Activated naive CD4-positive, alpha-beta T cell treated with anti-CD3 and anti-CD28 coated beads, Interleukin-2, amount 10 ng/mL, durations not matched to agents 7 days and 5 days (primary cell): ENCODE measurements at regions not wholly inside any gene's neighbourhood (a gene's known extent, or its start where the extent isn't known, plus 50 kb on each side); places are given as distances from the start of the nearest gene placed in this dataset.

Experiments used
- CTCF ChIA-PET: fragments of 350-600 bp; sonication (Branson Sonifier 250); formaldehyde crosslinking; loops from one replicate; lab custom pipeline; 2021; ENCODE audit warnings: antibody characterized with exemption; lab: Charles Lee
- DNase-seq: peaks from one replicate; pipeline ENCODE4 v3.0.0-alpha.2; 2020
- H3K27ac Mint-ChIP-seq: one replicate; pipeline ENCODE4 v1.8.0; 2021; ENCODE audit warnings: mild to moderate bottlenecking, moderate library complexity, mixed read lengths
- H3K27me3 Mint-ChIP-seq: one replicate; pipeline ENCODE4 v1.8.0; 2021; ENCODE audit warnings: mild to moderate bottlenecking, mixed read lengths
- H3K36me3 Mint-ChIP-seq: one replicate; pipeline ENCODE4 v1.8.0; 2021; ENCODE audit warnings: mixed read lengths
- H3K4me1 Mint-ChIP-seq: one replicate; pipeline ENCODE4 v1.8.0; 2021; ENCODE audit warnings: mixed read lengths
- H3K4me3 Mint-ChIP-seq: one replicate; pipeline ENCODE4 v1.8.0; 2021; ENCODE audit warnings: mild to moderate bottlenecking, moderate library complexity, mixed read lengths
- H3K9me3 Mint-ChIP-seq: one replicate; pipeline ENCODE4 v1.8.0; 2021; ENCODE audit warnings: mixed read lengths

DNA sequence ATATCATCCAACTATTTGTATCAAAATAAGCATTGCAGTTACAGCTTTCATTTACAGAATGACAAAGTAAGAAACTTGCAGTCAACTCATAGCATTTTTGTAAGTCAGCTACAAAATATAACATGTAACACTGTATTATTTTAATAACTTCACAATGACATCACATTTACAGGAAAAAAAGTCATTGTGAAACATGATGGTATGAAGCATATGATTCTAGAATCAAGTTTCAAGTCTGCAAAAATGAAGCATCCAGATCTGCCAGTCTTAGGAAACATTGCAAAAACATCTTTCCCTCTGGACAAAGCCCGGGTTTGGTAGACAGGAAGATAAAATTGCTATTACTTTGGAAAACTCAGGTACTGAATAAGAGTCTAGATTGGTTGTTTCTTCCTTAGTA lies 263.9 kb upstream of the NT5E start:
- Mint-ChIP-seq H3K36me3 (no peaks in the 10 kb centered on the region), H3K27me3 (no peaks in the 10 kb centered on the region), H3K9me3 (peaks cover 5% of the 10 kb centered on the region), H3K4me3 (no peak overlapping the region), H3K4me1 (no peaks in the 10 kb centered on the region), H3K27ac (no peak overlapping the region)
- CTCF ChIA-PET, result no interaction called here
- DNase-seq, result no peak

DNA sequence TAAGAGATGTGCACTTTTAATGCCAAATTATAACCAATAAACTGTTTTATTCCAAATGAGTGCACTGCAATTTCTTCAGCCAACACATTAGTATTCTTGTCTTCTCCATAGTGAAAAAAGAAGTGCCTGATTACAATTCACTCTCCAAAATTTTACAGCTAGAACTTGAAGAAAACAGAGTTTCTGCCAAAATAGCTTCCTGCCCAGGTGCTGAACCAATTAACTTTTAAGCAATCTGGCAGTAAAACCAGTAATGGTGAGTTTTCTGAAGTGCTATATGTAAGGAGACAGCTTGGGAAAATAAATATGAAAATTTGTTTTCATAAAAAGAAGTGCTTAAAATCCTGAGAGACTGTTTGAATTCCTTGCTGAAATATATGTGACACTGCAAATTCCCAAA lies 266.0 kb upstream of the NT5E start:
- H3K9me3 Mint-ChIP-seq, result no peaks in the 10 kb centered on the region
- no peak overlapping the region for H3K4me3 Mint-ChIP-seq
- H3K36me3 Mint-ChIP-seq, result no peaks in the 10 kb centered on the region
- H3K27me3 Mint-ChIP-seq, result no peaks in the 10 kb centered on the region
- no peak overlapping the region for H3K27ac Mint-ChIP-seq
- H3K4me1 Mint-ChIP-seq, result no peaks in the 10 kb centered on the region
- CTCF ChIA-PET, result no interaction called here
- DNase-seq, result no peak

DNA sequence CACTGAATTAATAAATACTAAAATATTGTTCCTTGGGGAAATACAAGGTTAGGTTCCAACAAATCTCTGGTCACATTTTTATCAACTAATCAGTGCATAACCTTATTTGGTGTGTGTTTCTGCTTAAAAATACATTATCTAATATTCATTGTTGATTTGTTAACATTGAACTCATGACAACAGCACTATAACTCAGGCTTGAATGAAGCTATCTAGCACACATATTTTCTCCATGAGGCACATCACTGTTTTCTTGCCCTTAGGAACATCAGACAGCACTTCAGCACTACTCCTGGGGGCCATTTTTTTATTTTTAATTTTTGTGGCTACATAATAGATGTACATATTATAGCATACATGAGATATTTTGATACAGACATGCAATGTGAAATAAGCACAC lies 277.2 kb upstream of the NT5E start:
- Mint-ChIP-seq H3K27ac (no peak overlapping the region), H3K27me3 (no peaks in the 10 kb centered on the region), H3K9me3 (peaks cover 4% of the 10 kb centered on the region), H3K4me3 (no peak overlapping the region), H3K4me1 (no peaks in the 10 kb centered on the region), H3K36me3 (no peaks in the 10 kb centered on the region)
- DNase-seq, result no peak
- CTCF ChIA-PET, result no interaction called here

DNA sequence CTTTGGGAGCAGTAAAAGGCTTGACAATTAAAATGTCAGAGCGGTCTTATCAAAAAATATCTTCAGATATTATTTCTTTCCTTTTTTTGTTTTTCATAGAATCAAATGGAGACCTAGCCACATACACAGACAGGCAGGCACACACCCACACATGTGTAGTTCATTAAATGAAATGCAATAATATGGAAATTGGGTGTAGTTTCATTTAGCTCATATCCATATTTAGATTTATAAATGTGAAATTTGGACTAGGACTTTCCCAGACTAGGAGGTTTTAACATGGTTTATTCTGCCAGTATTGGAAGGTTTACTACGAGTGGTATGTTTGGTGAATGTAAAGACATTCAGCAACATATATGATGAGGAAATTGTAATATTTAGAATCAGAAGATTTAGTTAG lies 277.7 kb upstream of the NT5E start:
- CTCF ChIA-PET, result no interaction called here
- Mint-ChIP-seq H3K9me3 (peaks cover 4% of the 10 kb centered on the region), H3K4me1 (no peaks in the 10 kb centered on the region), H3K27me3 (no peaks in the 10 kb centered on the region), H3K36me3 (no peaks in the 10 kb centered on the region), H3K4me3 (no peak overlapping the region), H3K27ac (no peak overlapping the region)
- DNase-seq, result no peak

DNA sequence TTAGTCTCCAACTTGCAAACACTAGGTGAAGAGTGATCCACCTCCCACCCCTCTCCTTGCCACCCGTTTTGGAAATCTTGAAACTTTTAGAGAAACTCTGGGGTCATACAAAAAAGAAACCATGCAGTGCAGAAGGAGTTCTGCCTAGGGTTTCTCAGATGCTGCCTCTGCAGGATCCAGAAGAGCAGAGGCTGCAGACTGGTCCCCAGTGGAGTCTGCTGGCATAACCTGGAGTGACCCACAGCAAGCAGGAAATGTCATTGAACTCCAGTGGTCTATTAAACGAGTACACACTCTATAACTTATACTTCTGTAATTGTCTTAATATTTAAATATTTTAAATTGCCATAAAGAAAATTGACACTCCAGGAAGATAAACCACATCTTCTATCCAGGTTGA lies 280.7 kb upstream of the NT5E start:
- DNase-seq, result no peak
- peaks cover under 1% of the 10 kb centered on the region for H3K9me3 Mint-ChIP-seq
- H3K4me3 Mint-ChIP-seq, result no peak overlapping the region
- no peaks in the 10 kb centered on the region for H3K27me3 Mint-ChIP-seq
- no peaks in the 10 kb centered on the region for H3K4me1 Mint-ChIP-seq
- H3K36me3 Mint-ChIP-seq, result no peaks in the 10 kb centered on the region
- no peak overlapping the region for H3K27ac Mint-ChIP-seq
- CTCF ChIA-PET, result no interaction called here

GRCh38 chr6:85168146-85168545 lies 281.7 kb upstream of the NT5E start:
- no peaks in the 10 kb centered on the region for H3K4me1 Mint-ChIP-seq
- no peaks in the 10 kb centered on the region for H3K36me3 Mint-ChIP-seq

GRCh38 chr6:85166114-85166741 lies 283.7 kb upstream of the NT5E start:
- Mint-ChIP-seq H3K36me3 (no peaks in the 10 kb centered on the region), H3K4me1 (no peaks in the 10 kb centered on the region), H3K9me3 (no peaks in the 10 kb centered on the region), H3K4me3 (no peak overlapping the region), H3K27me3 (no peaks in the 10 kb centered on the region), H3K27ac (no peak overlapping the region)
- CTCF ChIA-PET, result no interaction called here
- DNase-seq, result no peak

More at GRCh38 chr6:85168146-85168545, 281.7 kb upstream of the NT5E start:
- DNase-seq, result no peak
- no peaks in the 10 kb centered on the region for H3K9me3 Mint-ChIP-seq
- CTCF ChIA-PET, result no interaction called here
- H3K27ac Mint-ChIP-seq, result no peak overlapping the region
- H3K27me3 Mint-ChIP-seq, result no peaks in the 10 kb centered on the region
- H3K4me3 Mint-ChIP-seq, result no peak overlapping the region

DNA sequence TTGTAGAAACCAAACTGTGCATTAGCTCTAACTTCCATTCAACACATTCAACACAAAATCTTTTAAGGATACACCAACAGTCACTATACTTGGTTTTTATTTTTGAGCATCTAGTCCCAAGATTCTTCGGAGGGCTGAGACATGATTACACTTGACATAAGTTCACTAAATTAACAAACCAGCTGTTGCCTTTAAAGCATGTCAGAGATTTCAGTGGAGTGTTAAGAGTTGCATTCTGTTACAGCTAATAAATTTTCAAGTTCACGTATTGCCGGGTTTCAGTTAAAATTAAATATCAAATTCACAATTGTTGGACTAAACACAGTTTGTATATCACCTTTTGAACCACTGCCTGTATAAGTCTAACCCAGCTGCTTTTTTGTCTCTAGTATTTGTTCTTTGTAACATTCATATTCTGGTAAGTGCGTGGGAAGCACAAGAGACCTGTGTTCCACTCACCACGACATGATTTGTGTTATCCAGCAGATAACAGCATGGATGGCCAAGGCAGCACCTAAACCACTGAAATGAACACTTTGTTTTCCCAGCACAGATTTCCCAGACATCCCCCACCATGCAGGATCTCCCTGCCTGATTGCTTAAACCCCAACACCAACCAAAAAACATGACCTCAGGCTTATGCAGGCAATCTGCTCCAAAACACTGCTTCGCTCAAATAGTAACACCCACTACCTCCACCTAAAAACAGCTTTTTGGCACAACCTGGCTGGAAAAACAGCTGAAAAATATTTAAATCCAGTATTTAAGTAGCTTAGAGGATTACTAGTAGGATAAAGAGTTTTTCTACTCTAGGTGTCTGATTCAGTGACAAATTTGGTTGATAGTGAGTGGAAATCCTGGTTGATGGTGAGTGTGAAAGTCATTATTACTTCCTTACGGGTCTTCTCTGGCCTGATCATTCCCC lies 286.5 kb upstream of the NT5E start:
- Mint-ChIP-seq H3K9me3 (no peaks in the 10 kb centered on the region), H3K27me3 (no peaks in the 10 kb centered on the region), H3K36me3 (no peaks in the 10 kb centered on the region), H3K4me3 (no peak overlapping the region), H3K27ac (no peak overlapping the region), H3K4me1 (no peaks in the 10 kb centered on the region)
- DNase-seq, result no peak
- CTCF ChIA-PET, result no interaction called here

GRCh38 chr6:85157311-85157710 lies 292.6 kb upstream of the NT5E start:
- peaks cover 1% of the 10 kb centered on the region for H3K9me3 Mint-ChIP-seq
- DNase-seq, result no peak
- no peaks in the 10 kb centered on the region for H3K4me1 Mint-ChIP-seq
- no peaks in the 10 kb centered on the region for H3K27me3 Mint-ChIP-seq
- H3K4me3 Mint-ChIP-seq, result no peak overlapping the region
- H3K36me3 Mint-ChIP-seq, result no peaks in the 10 kb centered on the region
- CTCF ChIA-PET, result no interaction called here
- H3K27ac Mint-ChIP-seq, result no peak overlapping the region

GRCh38 chr6:85143676-85144075 lies 306.2 kb upstream of the NT5E start:
- CTCF ChIA-PET, result no interaction called here
- no peaks in the 10 kb centered on the region for H3K27me3 Mint-ChIP-seq
- DNase-seq, result no peak

GRCh38 chr6:85137865-85138264 lies 312.0 kb upstream of the NT5E start:
- Mint-ChIP-seq H3K4me1 (no peaks in the 10 kb centered on the region), H3K4me3 (no peak overlapping the region), H3K9me3 (no peaks in the 10 kb centered on the region), H3K36me3 (no peaks in the 10 kb centered on the region), H3K27me3 (no peaks in the 10 kb centered on the region), H3K27ac (no peak overlapping the region)
- DNase-seq, result no peak
- CTCF ChIA-PET, result no interaction called here

More at GRCh38 chr6:85143676-85144075, 306.2 kb upstream of the NT5E start:
- H3K4me3 Mint-ChIP-seq, result no peak overlapping the region
- H3K36me3 Mint-ChIP-seq, result no peaks in the 10 kb centered on the region
- peaks cover 3% of the 10 kb centered on the region for H3K9me3 Mint-ChIP-seq
- H3K27ac Mint-ChIP-seq, result no peak overlapping the region
- H3K4me1 Mint-ChIP-seq, result no peaks in the 10 kb centered on the region

DNA sequence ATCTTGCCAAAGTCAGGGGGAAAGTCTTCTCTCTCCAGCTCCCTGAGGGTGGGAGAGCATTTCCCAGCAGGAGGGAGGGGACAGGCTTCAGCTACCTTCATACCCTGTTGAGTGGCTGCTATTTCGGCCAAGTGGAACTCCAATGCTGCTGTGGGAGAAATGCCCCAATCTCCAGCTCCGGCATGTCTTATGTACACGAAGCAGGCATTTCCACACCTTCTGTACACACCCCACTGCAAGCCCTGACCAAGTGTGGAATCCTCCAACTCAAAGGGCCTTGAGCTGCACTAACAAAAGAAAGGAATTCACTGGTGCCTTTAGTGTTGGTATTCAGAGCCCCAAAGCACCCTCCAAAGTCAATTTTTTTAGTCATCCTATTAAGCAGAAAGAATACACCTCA lies 313.6 kb upstream of the NT5E start:
- DNase-seq, result no peak
- Mint-ChIP-seq H3K9me3 (no peaks in the 10 kb centered on the region), H3K27me3 (no peaks in the 10 kb centered on the region), H3K36me3 (no peaks in the 10 kb centered on the region), H3K4me3 (no peak overlapping the region), H3K27ac (no peak overlapping the region), H3K4me1 (no peaks in the 10 kb centered on the region)
- CTCF ChIA-PET, result no interaction called here

DNA sequence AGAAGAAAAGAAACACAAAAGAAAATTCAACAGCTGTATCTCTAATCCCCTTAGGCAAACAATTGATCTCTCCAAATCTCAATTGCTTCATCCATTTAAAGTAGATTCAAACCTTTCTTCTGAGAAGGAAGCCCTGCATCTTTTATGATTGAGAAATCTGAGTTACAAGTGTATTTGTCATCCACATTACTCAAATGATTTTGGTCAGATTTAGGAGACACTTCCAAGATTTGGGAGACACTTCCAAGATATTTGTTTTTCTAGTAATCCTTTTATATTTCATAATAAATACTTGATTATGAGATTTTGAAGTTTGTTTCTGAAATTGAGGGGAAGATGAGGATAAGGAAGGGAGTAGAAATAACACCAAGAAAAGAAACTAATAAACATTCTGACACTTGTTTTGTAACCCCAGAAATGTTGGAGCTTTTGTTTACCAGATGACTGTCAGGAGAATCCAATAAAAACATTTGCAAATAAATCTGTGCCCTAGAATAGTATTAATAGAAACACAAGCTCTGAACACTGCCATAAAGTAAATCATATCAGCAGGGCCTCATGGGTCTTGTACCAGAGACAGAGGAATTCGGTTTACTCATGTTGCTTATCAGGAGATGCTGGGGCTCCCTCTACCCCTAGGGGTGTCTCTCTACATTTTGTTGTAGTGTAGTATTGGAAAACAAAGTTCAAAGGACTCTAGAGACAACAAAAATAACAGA lies 314.3 kb upstream of the NT5E start:
- CTCF ChIA-PET, result no interaction called here
- no peaks in the 10 kb centered on the region for H3K27me3 Mint-ChIP-seq
- no peak for DNase-seq
- no peak overlapping the region for H3K27ac Mint-ChIP-seq
- no peaks in the 10 kb centered on the region for H3K9me3 Mint-ChIP-seq
- no peaks in the 10 kb centered on the region for H3K36me3 Mint-ChIP-seq
- H3K4me1 Mint-ChIP-seq, result no peaks in the 10 kb centered on the region
- no peak overlapping the region for H3K4me3 Mint-ChIP-seq

DNA sequence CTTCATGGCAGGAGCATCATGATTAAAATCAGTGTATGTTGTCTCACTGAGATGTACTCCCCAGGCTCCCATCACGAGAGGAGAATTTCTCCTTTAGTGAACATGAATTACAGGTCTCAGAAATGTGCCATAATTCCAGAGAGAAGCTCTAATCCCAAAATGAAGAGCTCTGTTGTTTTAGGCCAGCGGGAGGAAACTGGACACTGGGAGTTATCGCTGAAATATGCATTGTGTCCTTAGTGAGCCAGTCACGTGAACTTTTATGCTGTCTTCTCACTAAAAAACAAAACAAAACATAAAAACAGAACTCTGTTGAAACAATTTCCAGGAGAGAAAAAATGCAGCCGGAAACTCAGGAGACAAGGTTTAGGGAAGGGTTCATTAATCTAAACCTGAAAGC lies 315.7 kb upstream of the NT5E start:
- no peak for DNase-seq
- Mint-ChIP-seq H3K9me3 (no peaks in the 10 kb centered on the region), H3K27me3 (no peaks in the 10 kb centered on the region), H3K36me3 (no peaks in the 10 kb centered on the region), H3K4me3 (no peak overlapping the region), H3K4me1 (no peaks in the 10 kb centered on the region), H3K27ac (no peak overlapping the region)
- CTCF ChIA-PET, result no interaction called here
